Muscle layer of colon (tissue), 2 donors: ENCODE measurements at regions not wholly inside any gene's neighbourhood (a gene's known extent, or its start where the extent isn't known, plus 50 kb on each side); places are given as distances from the start of the nearest gene placed in this dataset.

Experiments
- H3K27ac ChIP-seq: one replicate; pipeline ENCODE4 v1.7.0; 2013; ENCODE audit warnings: low read depth, mild to moderate bottlenecking, low read length, moderate library complexity
- H3K27me3 ChIP-seq, 2 donors: one replicate each; pipeline ENCODE4 v1.7.0; 2013; ENCODE audit warnings: low read length in 2 of 2, mild to moderate bottlenecking in 2 of 2; ENCODE audit not compliant: insufficient read depth in 2 of 2, control insufficient read depth in 1 of 2
- H3K36me3 ChIP-seq: one replicate; pipeline ENCODE4 v1.7.0; 2013; ENCODE audit warnings: mild to moderate bottlenecking, low read length; ENCODE audit not compliant: insufficient read depth
- H3K4me1 ChIP-seq: one replicate; pipeline ENCODE4 v1.7.0; 2013; ENCODE audit warnings: mild to moderate bottlenecking, low read length; ENCODE audit not compliant: insufficient read depth
- H3K4me3 ChIP-seq, 2 donors: one replicate each; pipeline ENCODE4 v1.7.0; 2013; ENCODE audit warnings: low read length in 2 of 2, low read depth in 1 of 2, mild to moderate bottlenecking in 1 of 2, moderate library complexity in 1 of 2
- H3K9ac ChIP-seq: one replicate; pipeline ENCODE4 v1.7.0; 2013; ENCODE audit warnings: low read length
- H3K9me3 ChIP-seq: one replicate; pipeline ENCODE4 v1.7.0; 2013; ENCODE audit warnings: mild to moderate bottlenecking, low read length
- donor health status: abdominal sarcoma.
- donor health status: Adenocarcinoma of cecum.

GRCh38 chr1:96256130-96256790 lies 465.3 kb upstream of the PTBP2 start:
- H3K9me3 ChIP-seq, result no peaks in the 10 kb centered on the region

GRCh38 chr1:96259399-96259798 lies 462.2 kb upstream of the PTBP2 start:
- Histone ChIP-seq H3K36me3 (no peaks in the 10 kb centered on the region), H3K9me3 (no peaks in the 10 kb centered on the region), H3K9ac (no peak overlapping the region), H3K27me3 (no peaks in the 10 kb centered on the region), H3K4me1 (no peaks in the 10 kb centered on the region), H3K4me3 (no peak overlapping the region), H3K27ac (no peak overlapping the region)

More at GRCh38 chr1:96256130-96256790, 465.3 kb upstream of the PTBP2 start:
- H3K36me3 ChIP-seq, result no peaks in the 10 kb centered on the region
- no peak overlapping the region for H3K4me3 ChIP-seq
- no peak overlapping the region for H3K27ac ChIP-seq
- H3K9ac ChIP-seq, result no peak overlapping the region
- no peaks in the 10 kb centered on the region for H3K4me1 ChIP-seq
- H3K27me3 ChIP-seq, result no peaks in the 10 kb centered on the region

DNA sequence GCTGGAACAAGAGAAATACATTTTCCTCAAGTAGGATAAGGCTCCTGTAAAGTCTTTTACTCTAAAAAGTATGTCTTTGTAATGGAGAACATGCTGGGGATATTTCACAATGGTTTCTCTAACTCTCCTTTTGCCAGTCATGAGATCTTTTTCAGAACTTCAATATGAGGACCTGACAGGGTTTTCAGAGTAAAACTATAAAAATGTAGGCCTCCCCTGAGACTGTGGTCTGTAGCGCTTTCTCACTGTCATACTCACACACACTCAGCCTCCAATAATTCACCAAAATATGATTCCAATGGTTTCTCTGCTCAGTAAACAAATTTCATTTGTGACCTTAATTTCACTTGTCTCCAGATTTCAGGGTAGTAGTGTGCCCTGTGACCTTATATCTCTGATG lies 440.1 kb upstream of the PTBP2 start:
- Histone ChIP-seq H3K9me3 (no peaks in the 10 kb centered on the region), H3K27me3 (no peaks in the 10 kb centered on the region), H3K9ac (no peak overlapping the region), H3K27ac (no peak overlapping the region), H3K36me3 (no peaks in the 10 kb centered on the region), H3K4me1 (no peaks in the 10 kb centered on the region), H3K4me3 (no peak overlapping the region)

DNA sequence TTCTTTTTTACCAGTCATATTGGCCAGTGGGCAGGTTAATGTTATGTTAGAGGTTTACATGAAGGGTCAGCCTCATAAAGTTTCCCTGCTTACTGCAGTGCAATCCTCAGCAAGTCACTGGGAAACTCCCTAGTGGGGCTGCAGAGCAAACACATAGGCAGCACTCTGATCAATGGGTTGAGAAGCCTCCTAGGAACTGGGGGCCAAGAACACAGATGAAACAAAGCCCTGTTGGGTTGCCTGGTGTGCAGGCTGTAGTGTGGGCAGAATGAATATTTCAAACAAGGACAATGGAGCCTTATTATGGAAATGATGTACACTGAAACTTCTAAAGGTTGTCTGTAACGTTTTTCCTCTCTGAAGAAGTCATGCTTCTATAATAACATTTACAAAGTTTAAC lies 431.6 kb upstream of the PTBP2 start:
- no peaks in the 10 kb centered on the region for H3K4me1 ChIP-seq
- H3K9ac ChIP-seq, result no peak overlapping the region
- H3K27ac ChIP-seq, result no peak overlapping the region
- no peaks in the 10 kb centered on the region for H3K36me3 ChIP-seq
- no peak overlapping the region for H3K4me3 ChIP-seq
- peaks cover 5% of the 10 kb centered on the region for H3K9me3 ChIP-seq
- no peaks in the 10 kb centered on the region for H3K27me3 ChIP-seq

DNA sequence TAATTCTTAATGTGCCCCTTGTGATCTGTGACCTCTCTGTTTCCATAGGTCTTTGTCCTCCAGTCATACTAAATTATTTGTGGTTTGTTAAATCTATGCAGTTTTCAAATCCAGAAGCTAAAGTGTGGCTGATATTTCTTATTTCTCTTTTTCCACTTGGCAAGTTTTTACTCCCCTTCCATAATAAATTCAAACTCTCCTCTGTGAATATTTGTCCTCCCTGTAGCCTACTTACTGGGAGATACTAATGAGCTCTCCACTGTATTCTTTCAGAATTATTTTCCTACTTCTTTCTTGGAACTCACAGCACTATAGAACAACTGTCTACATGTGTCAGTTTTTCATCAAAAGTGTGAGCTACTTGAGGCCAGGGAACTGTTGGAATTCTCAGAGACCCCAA lies 430.8 kb upstream of the PTBP2 start:
- H3K9ac ChIP-seq, result no peak overlapping the region
- peaks cover 5% of the 10 kb centered on the region for H3K9me3 ChIP-seq
- no peaks in the 10 kb centered on the region for H3K4me1 ChIP-seq
- no peak overlapping the region for H3K27ac ChIP-seq
- no peak overlapping the region for H3K4me3 ChIP-seq
- no peaks in the 10 kb centered on the region for H3K36me3 ChIP-seq
- no peaks in the 10 kb centered on the region for H3K27me3 ChIP-seq

DNA sequence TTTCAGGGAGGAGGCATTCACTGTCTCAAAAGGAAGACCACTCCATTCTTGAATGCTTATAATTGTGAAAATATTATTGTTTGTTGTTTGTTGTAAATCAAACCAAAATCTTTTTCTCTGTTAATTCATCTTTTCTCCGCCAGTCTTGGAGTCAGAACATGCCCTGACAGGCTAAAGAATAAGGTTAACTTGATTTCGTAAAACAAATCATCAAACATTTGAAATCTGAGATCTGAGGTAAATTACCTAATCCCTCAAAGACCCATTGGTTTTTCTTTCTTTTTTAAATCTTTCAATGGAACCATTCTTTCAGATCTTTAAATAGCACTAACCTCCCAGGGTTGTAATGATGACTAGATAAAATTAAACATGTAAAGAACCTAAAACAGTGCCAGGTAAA lies 430.1 kb upstream of the PTBP2 start:
- Histone ChIP-seq H3K9me3 (peaks cover 5% of the 10 kb centered on the region), H3K27me3 (no peaks in the 10 kb centered on the region), H3K9ac (no peak overlapping the region), H3K4me3 (no peak overlapping the region), H3K27ac (no peak overlapping the region), H3K4me1 (no peaks in the 10 kb centered on the region), H3K36me3 (no peaks in the 10 kb centered on the region)

DNA sequence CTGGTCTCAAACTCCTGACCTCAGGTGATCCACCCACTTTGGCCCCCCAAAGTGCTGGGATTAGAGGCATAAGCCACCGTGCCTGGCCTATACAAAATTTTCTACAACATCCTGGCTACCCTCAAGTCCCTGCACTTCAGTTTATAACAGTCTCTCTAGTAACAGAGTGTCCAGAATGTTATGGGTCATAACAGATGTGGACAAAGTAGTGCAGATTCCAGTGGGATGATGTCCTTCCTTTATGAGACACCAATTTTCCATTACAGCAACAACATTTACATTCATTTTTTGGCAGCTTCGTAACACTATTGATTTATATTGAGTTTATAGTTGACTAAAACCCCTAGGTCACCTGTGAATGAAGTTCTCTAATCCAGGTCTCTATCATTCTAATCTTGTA lies 429.4 kb upstream of the PTBP2 start:
- H3K9ac ChIP-seq, result no peak overlapping the region
- H3K36me3 ChIP-seq, result no peaks in the 10 kb centered on the region
- H3K9me3 ChIP-seq, result peaks cover 1% of the 10 kb centered on the region
- no peaks in the 10 kb centered on the region for H3K27me3 ChIP-seq
- no peak overlapping the region for H3K4me3 ChIP-seq
- H3K4me1 ChIP-seq, result no peaks in the 10 kb centered on the region
- no peak overlapping the region for H3K27ac ChIP-seq

DNA sequence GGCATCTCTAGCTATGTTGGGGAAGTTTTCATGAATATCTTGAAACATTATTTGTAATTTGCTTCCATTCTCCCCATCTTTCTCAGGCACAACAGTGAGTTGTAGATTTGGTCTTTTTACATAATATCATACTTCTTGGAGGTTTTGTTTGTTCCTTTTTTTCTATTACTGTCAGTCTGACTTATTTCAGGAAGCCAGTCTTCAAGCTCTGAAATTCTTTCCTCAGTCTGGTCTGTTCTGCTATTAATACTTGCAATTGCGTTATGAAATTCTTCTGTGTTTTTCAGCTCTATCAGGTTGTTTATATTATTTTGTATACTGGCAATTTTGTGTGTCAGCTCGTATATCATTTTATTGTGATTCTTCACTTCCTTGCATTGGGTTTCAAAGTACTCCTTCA lies 424.6 kb upstream of the PTBP2 start:
- no peaks in the 10 kb centered on the region for H3K27me3 ChIP-seq
- H3K27ac ChIP-seq, result no peak overlapping the region
- H3K9ac ChIP-seq, result no peak overlapping the region
- H3K4me3 ChIP-seq, result no peak overlapping the region
- H3K9me3 ChIP-seq, result no peaks in the 10 kb centered on the region
- H3K4me1 ChIP-seq, result no peaks in the 10 kb centered on the region
- H3K36me3 ChIP-seq, result no peaks in the 10 kb centered on the region

GRCh38 chr1:96306809-96307560 lies 414.6 kb upstream of the PTBP2 start:
- Histone ChIP-seq H3K27ac (no peak overlapping the region), H3K4me3 (no peak overlapping the region), H3K9ac (no peak overlapping the region), H3K4me1 (no peaks in the 10 kb centered on the region), H3K27me3 (no peaks in the 10 kb centered on the region), H3K9me3 (no peaks in the 10 kb centered on the region), H3K36me3 (no peaks in the 10 kb centered on the region)

GRCh38 chr1:96308314-96308713 lies 413.3 kb upstream of the PTBP2 start:
- H3K4me3 ChIP-seq, result no peak overlapping the region
- no peaks in the 10 kb centered on the region for H3K4me1 ChIP-seq
- H3K27me3 ChIP-seq, result no peaks in the 10 kb centered on the region
- H3K9ac ChIP-seq, result no peak overlapping the region
- H3K9me3 ChIP-seq, result no peaks in the 10 kb centered on the region
- no peak overlapping the region for H3K27ac ChIP-seq
- no peaks in the 10 kb centered on the region for H3K36me3 ChIP-seq

- no peaks in the 10 kb centered on the region for H3K4me1 ChIP-seq
- no peaks in the 10 kb centered on the region for H3K36me3 ChIP-seq
- no peak overlapping the region for H3K27ac ChIP-seq
- H3K9ac ChIP-seq, result no peak overlapping the region
- no peaks in the 10 kb centered on the region for H3K9me3 ChIP-seq
- no peak overlapping the region for H3K4me3 ChIP-seq
- H3K27me3 ChIP-seq, result no peaks in the 10 kb centered on the region
Observed at GRCh38 chr1:96309783-96310182, 411.8 kb upstream of the PTBP2 start.

- Histone ChIP-seq H3K36me3 (no peaks in the 10 kb centered on the region), H3K27ac (no peak overlapping the region), H3K27me3 (no peaks in the 10 kb centered on the region), H3K9ac (no peak overlapping the region), H3K4me3 (no peak overlapping the region), H3K9me3 (no peaks in the 10 kb centered on the region), H3K4me1 (no peaks in the 10 kb centered on the region)
Observed at GRCh38 chr1:96313216-96313615, 408.4 kb upstream of the PTBP2 start.
